SK-N-SH treated with all-trans-retinoic acid at 6 μM for 48 hours (cell line): ENCODE measurements at regions not wholly inside any gene's neighbourhood (a gene's known extent, or its start where the extent isn't known, plus 50 kb on each side); places are given as distances from the start of the nearest gene placed in this dataset.

Experiments
- ATAC-seq: fragments of 200-7000 bp; cut with Tn5 transposase; 3 replicates; pipeline ENCODE4 v1.9.1; 2020; ENCODE audit warnings: mild to moderate bottlenecking, moderate library complexity
- ARNTL ChIP-seq: fragments of 450-650 bp; formaldehyde crosslinking; IDR thresholded peaks from 2 replicates; pipeline ENCODE4 v1.5.0; 2020; ENCODE audit warnings: low read depth, mild to moderate bottlenecking, moderate library complexity, borderline replicate concordance
- CREB5 ChIP-seq: fragments of 250-450 bp; sonication (Bioruptor Pico); IDR thresholded peaks from 2 replicates; pipeline ENCODE4 v1.5.1; 2020; ENCODE audit warnings: low read depth, mild to moderate bottlenecking, moderate library complexity
- CSDC2 ChIP-seq: fragments of 250-450 bp; sonication (Bioruptor Pico); IDR thresholded peaks from 2 replicates; pipeline ENCODE4 v1.5.0; 2020; ENCODE audit warnings: mild to moderate bottlenecking, moderate library complexity
- CSRNP3 ChIP-seq: fragments of 250-450 bp; sonication (Bioruptor Pico); IDR thresholded peaks from 2 replicates; pipeline ENCODE4 v1.5.1; 2021; ENCODE audit warnings: mild to moderate bottlenecking, moderate library complexity
- ESRRG ChIP-seq: fragments of 250-450 bp; sonication (Bioruptor Pico); IDR thresholded peaks from 2 replicates; pipeline ENCODE4 v1.6.1; 2021; ENCODE audit warnings: mild to moderate bottlenecking
- GLIS3 ChIP-seq: fragments of 250-450 bp; sonication (Bioruptor Pico); IDR thresholded peaks from 2 replicates; pipeline ENCODE4 v1.5.0; 2020; ENCODE audit warnings: mild to moderate bottlenecking, moderate library complexity
- ISL1 ChIP-seq: fragments of 250-450 bp; sonication (Bioruptor Pico); IDR thresholded peaks from 2 replicates; pipeline ENCODE4 v2.1.2; 2022; ENCODE audit warnings: mild to moderate bottlenecking, moderate library complexity
- OSR1 ChIP-seq: fragments of 250-450 bp; sonication (Bioruptor Pico); IDR thresholded peaks from 2 replicates; pipeline ENCODE4 v1.8.0; 2022; ENCODE audit warnings: moderate library complexity, mild to moderate bottlenecking, inconsistent platforms
- PATZ1 ChIP-seq: fragments of 250-450 bp; sonication (Bioruptor Pico); IDR thresholded peaks from 2 replicates; pipeline ENCODE4 v1.8.0; 2020; ENCODE audit warnings: mild to moderate bottlenecking, moderate library complexity, borderline replicate concordance
- PPARA ChIP-seq: fragments of 250-450 bp; sonication (Bioruptor Pico); IDR thresholded peaks from 2 replicates; pipeline ENCODE4 v1.5.0; 2020; ENCODE audit warnings: mild to moderate bottlenecking, borderline replicate concordance
- RARB ChIP-seq: fragments of 250-450 bp; sonication (Bioruptor Pico); IDR thresholded peaks from 2 replicates; pipeline ENCODE4 v1.8.0; 2021; ENCODE audit warnings: mild to moderate bottlenecking, moderate library complexity
- SNAI2 ChIP-seq: fragments of 250-450 bp; sonication (Bioruptor Pico); IDR thresholded peaks from 2 replicates; pipeline ENCODE4 v1.5.0; 2020; ENCODE audit warnings: mild to moderate bottlenecking, moderate library complexity
- TOX ChIP-seq: fragments of 250-450 bp; sonication (Bioruptor Pico); IDR thresholded peaks from 2 replicates; pipeline ENCODE4 v1.8.0; 2021; ENCODE audit warnings: mild to moderate bottlenecking, moderate library complexity, borderline replicate concordance
- TSHZ2 ChIP-seq: fragments of 250-450 bp; sonication (Bioruptor Pico); IDR thresholded peaks from 2 replicates; pipeline ENCODE4 v1.5.0; 2020; ENCODE audit warnings: mild to moderate bottlenecking, moderate library complexity
- ZC3H10 ChIP-seq: fragments of 250-450 bp; sonication (Bioruptor Pico); IDR thresholded peaks from 2 replicates; pipeline ENCODE4 v1.5.1; 2021; ENCODE audit warnings: mild to moderate bottlenecking, moderate library complexity
- ZFP3 ChIP-seq: fragments of 250-450 bp; sonication (Bioruptor Pico); IDR thresholded peaks from 2 replicates; pipeline ENCODE4 v1.5.0; 2020; ENCODE audit warnings: mild to moderate bottlenecking, moderate library complexity
- ZFP30 ChIP-seq: fragments of 450-650 bp; formaldehyde crosslinking; IDR thresholded peaks from 2 replicates; pipeline ENCODE4 v1.5.0; 2022; ENCODE audit warnings: mild to moderate bottlenecking, moderate library complexity
- ZNF565 ChIP-seq: fragments of 450-650 bp; formaldehyde crosslinking; conservative IDR thresholded peaks from 2 replicates; pipeline ENCODE4 v1.5.0; 2020; ENCODE audit warnings: low read depth, mild to moderate bottlenecking, moderate library complexity
- ZNF70 ChIP-seq: fragments of 450-650 bp; formaldehyde crosslinking; IDR thresholded peaks from 2 replicates; pipeline ENCODE4 v1.5.0; 2020; ENCODE audit warnings: mild to moderate bottlenecking, moderate library complexity
- ZNF8 ChIP-seq: fragments of 450-650 bp; formaldehyde crosslinking; IDR thresholded peaks from 2 replicates; pipeline ENCODE4 v1.5.0; 2020; ENCODE audit warnings: mild to moderate bottlenecking, moderate library complexity

GRCh38 chr2:36223259-36223658, 132.3 kb upstream of the CRIM1 start:
- TF ChIP-seq SNAI2 (CRISPR knock-in tag), result no peak
- ATAC-seq, result no peak

- TF ChIP-seq OSR1 (no peak), PATZ1 (no peak), CSRNP3 (CRISPR knock-in tag) (no peak), ZNF565 (CRISPR knock-in tag) (no peak), PPARA (no peak), ZFP30 (no peak), ZFP3 (CRISPR knock-in tag) (no peak), RARB (CRISPR knock-in tag) (no peak), ESRRG (CRISPR knock-in tag) (no peak)
- ATAC-seq, result no peak
Measured at GRCh38 chr2:36222485-36222884, 133.1 kb upstream of the CRIM1 start.

- no peak for ATAC-seq
- TF ChIP-seq PATZ1, result no peak
- no peak for TF ChIP-seq SNAI2 (CRISPR knock-in tag)
- TF ChIP-seq PPARA, result no peak
- TF ChIP-seq ARNTL (CRISPR knock-in tag), result no peak
- TF ChIP-seq RARB (CRISPR knock-in tag), result no peak
- TF ChIP-seq ESRRG (CRISPR knock-in tag), result no peak
- TF ChIP-seq ZNF565 (CRISPR knock-in tag), result no peak
Measured at GRCh38 chr2:36214691-36215090, 140.9 kb upstream of the CRIM1 start.

GRCh38 chr2:36203366-36203765, 152.2 kb upstream of the CRIM1 start:
- no peak for TF ChIP-seq OSR1
- no peak for ATAC-seq

GRCh38 chr2:36197181-36197971, 158.2 kb upstream of the CRIM1 start:
- no peak for ATAC-seq
- TF ChIP-seq RARB (CRISPR knock-in tag) (no peak), ZFP3 (CRISPR knock-in tag) (no peak), CREB5 (CRISPR knock-in tag) (no peak), ZC3H10 (CRISPR knock-in tag) (no peak), ZNF8 (CRISPR knock-in tag) (no peak), ZNF565 (CRISPR knock-in tag) (no peak), ZNF70 (no peak), ZFP30 (no peak), GLIS3 (no peak), TOX (CRISPR knock-in tag) (no peak), SNAI2 (CRISPR knock-in tag) (no peak), ISL1 (CRISPR knock-in tag) (no peak), CSDC2 (CRISPR knock-in tag) (no peak), OSR1 (no peak), CSRNP3 (CRISPR knock-in tag) (no peak), PPARA (no peak), TSHZ2 (no peak), ESRRG (CRISPR knock-in tag) (no peak)
